IMR-90 (cell line): ENCODE measurements at regions not wholly inside any gene's neighbourhood (a gene's known extent, or its start where the extent isn't known, plus 50 kb on each side); places are given as distances from the start of the nearest gene placed in this dataset.

Source experiments
- ATAC-seq: fragments of 200-7000 bp; cut with Tn5 transposase; 2 replicates; pipeline ENCODE4 v1.9.1; 2020; ENCODE audit warnings: low read depth, mild to moderate bottlenecking, moderate library complexity
- BruUV-seq: library from RNA; stranded (reverse); fragments of 400-500 nt; replicated peaks from 2 replicates; lab custom pipeline; 2021; lab: Mats Ljungman, UMichigan
- CTCF ChIA-PET: fragments of 300-600 bp; formaldehyde crosslinking; extraction: SDS; loops from one replicate; lab custom pipeline; 2021; ENCODE audit warnings: antibody characterized with exemption; lab: Yijun Ruan, JAX
- POLR2A ChIA-PET: fragments of 300-600 bp; sonication (Branson Sonifier 250); formaldehyde crosslinking; loops from one replicate; lab custom pipeline; 2022; ENCODE audit warnings: antibody characterized with exemption; ENCODE audit not compliant: unreplicated experiment; lab: Charles Lee
- DNase-seq: peaks from one replicate; pipeline ENCODE4 v3.0.0; 2013
- H2AFZ ChIP-seq: replicated peaks from 2 replicates; pipeline ENCODE3; 2013; ENCODE audit warnings: low read length, mild to moderate bottlenecking; ENCODE audit not compliant: poor library complexity
- H2AK5ac ChIP-seq: 2 replicates; pipeline ENCODE4 v1.6.1; 2013; ENCODE audit warnings: low read depth, low read length, inconsistent platforms
- H2AK9ac ChIP-seq: replicated peaks from 2 replicates; pipeline ENCODE3; 2013; ENCODE audit warnings: mild to moderate bottlenecking, low read depth, low read length, moderate library complexity; ENCODE audit not compliant: poor library complexity
- H2BK120ac ChIP-seq: 2 replicates; pipeline ENCODE4 v1.6.1; 2013; ENCODE audit warnings: low read depth, low read length, inconsistent platforms
- H2BK15ac ChIP-seq: 3 replicates; pipeline ENCODE4 v1.6.1; 2013; ENCODE audit warnings: low read depth, low read length, inconsistent platforms
- H2BK20ac ChIP-seq: 2 replicates; pipeline ENCODE4 v1.6.1; 2013; ENCODE audit warnings: low read depth, mild to moderate bottlenecking, inconsistent platforms, low read length, moderate library complexity
- H2BK5ac ChIP-seq: 2 replicates; pipeline ENCODE4 v1.6.1; 2013; ENCODE audit warnings: mild to moderate bottlenecking, low read depth, low read length, inconsistent platforms; ENCODE audit not compliant: poor library complexity, severe bottlenecking
- H3K14ac ChIP-seq: replicated peaks from 2 replicates; pipeline ENCODE4 v1.6.1; 2013; ENCODE audit warnings: low read depth, low read length, inconsistent platforms
- H3K18ac ChIP-seq: 2 replicates; pipeline ENCODE4 v1.6.1; 2013; ENCODE audit warnings: low read depth, low read length, control low read depth
- H3K23ac ChIP-seq: 2 replicates; pipeline ENCODE4 v1.6.1; 2013; ENCODE audit warnings: low read depth, low read length, inconsistent platforms
- H3K27ac ChIP-seq: 2 replicates; pipeline ENCODE4 v1.5.1; 2013; ENCODE audit warnings: mild to moderate bottlenecking, control low read depth, low read length; ENCODE audit not compliant: insufficient read depth
- H3K27me3 ChIP-seq: 2 replicates; pipeline ENCODE4 v1.6.1; 2013; ENCODE audit warnings: low read length; ENCODE audit not compliant: control insufficient read depth, insufficient read depth
- H3K36me3 ChIP-seq: 2 replicates; pipeline ENCODE4 v1.6.1; 2013; ENCODE audit warnings: low read length, mixed read lengths; ENCODE audit not compliant: control insufficient read depth, insufficient read depth
- H3K4ac ChIP-seq: 2 replicates; pipeline ENCODE4 v1.6.1; 2013; ENCODE audit warnings: low read depth, low read length, inconsistent platforms
- H3K4me1 ChIP-seq: 2 replicates; pipeline ENCODE4 v1.6.1; 2013; ENCODE audit warnings: low read length, mixed read lengths; ENCODE audit not compliant: control insufficient read depth, insufficient read depth
- H3K4me2 ChIP-seq: 2 replicates; pipeline ENCODE4 v1.6.1; 2013; ENCODE audit warnings: low read depth, mild to moderate bottlenecking, control low read depth, low read length, moderate library complexity
- H3K4me3 ChIP-seq: 2 replicates; pipeline ENCODE4 v1.5.1; 2013; ENCODE audit warnings: low read depth, mild to moderate bottlenecking, control low read depth, low read length, moderate library complexity; ENCODE audit not compliant: insufficient read depth
- H3K56ac ChIP-seq: 2 replicates; pipeline ENCODE4 v1.6.1; 2013; ENCODE audit warnings: low read length, inconsistent platforms; ENCODE audit not compliant: insufficient read depth; ENCODE audit errors: extremely low read depth
- H3K79me1 ChIP-seq, 2 experiments: 2 replicates each; pipeline ENCODE4 v1.6.1; 2013; ENCODE audit warnings: low read length in 2 of 2, inconsistent platforms in 1 of 2, low read depth in 1 of 2
- H3K9ac ChIP-seq: 2 replicates; pipeline ENCODE4 v1.6.1; 2013; ENCODE audit warnings: low read depth, low read length, control low read depth
- H3K9me1 ChIP-seq: 2 replicates; pipeline ENCODE4 v1.6.1; 2013; ENCODE audit warnings: low read length, inconsistent platforms; ENCODE audit not compliant: insufficient read depth
- H3K9me3 ChIP-seq: 2 replicates; pipeline ENCODE4 v1.6.1; 2013; ENCODE audit warnings: low read length; ENCODE audit not compliant: control insufficient read depth, insufficient read depth
- H4K20me1 ChIP-seq: 2 replicates; pipeline ENCODE4 v1.6.1; 2013; ENCODE audit warnings: low read length, inconsistent platforms; ENCODE audit not compliant: insufficient read depth
- H4K5ac ChIP-seq: 2 replicates; pipeline ENCODE4 v1.6.1; 2013; ENCODE audit warnings: mild to moderate bottlenecking, low read depth, low read length, control low read depth
- H4K8ac ChIP-seq, 2 experiments: 2 replicates each; pipeline ENCODE4 v1.6.1; 2013; ENCODE audit warnings: low read depth in 2 of 2, low read length in 2 of 2, control low read depth in 1 of 2, inconsistent platforms in 1 of 2
- H4K91ac ChIP-seq: 2 replicates; pipeline ENCODE4 v1.6.1; 2013; ENCODE audit warnings: low read depth, low read length, inconsistent platforms; ENCODE audit not compliant: insufficient read depth
- BHLHE40 ChIP-seq: fragments of 150-350 bp; IDR thresholded peaks from 2 replicates; pipeline ENCODE4 v1.6.1; 2016; ENCODE audit warnings: mild to moderate bottlenecking, low read depth, low read length
- CEBPB ChIP-seq: IDR thresholded peaks from 2 replicates; pipeline ENCODE4 v1.6.1; 2012; ENCODE audit warnings: low read depth, low read length, improper control_type of control experiment
- CHD1 ChIP-seq: IDR thresholded peaks from 2 replicates; pipeline ENCODE4 v1.6.1; 2012; ENCODE audit warnings: low read depth, low read length, improper control_type of control experiment
- CTCF ChIP-seq: conservative IDR thresholded peaks from 2 replicates; pipeline ENCODE4 v1.5.1; 2012; ENCODE audit warnings: mild to moderate bottlenecking, low read depth, low read length, improper control_type of control experiment
- FOS ChIP-seq: fragments of 150-350 bp; IDR thresholded peaks from 2 replicates; pipeline ENCODE4 v1.6.1; 2016; ENCODE audit warnings: low read depth, low read length
- MXI1 ChIP-seq: IDR thresholded peaks from 2 replicates; pipeline ENCODE4 v1.6.1; 2012; ENCODE audit warnings: low read depth, mild to moderate bottlenecking, low read length, moderate library complexity, borderline replicate concordance
- NFE2L2 ChIP-seq: fragments of 150-350 bp; IDR thresholded peaks from 2 replicates; pipeline ENCODE4 v1.6.1; 2016; ENCODE audit warnings: low read depth, mild to moderate bottlenecking, low read length
- POLR2A ChIP-seq: IDR thresholded peaks from 2 replicates; pipeline ENCODE4 v1.6.1; 2012; ENCODE audit warnings: mild to moderate bottlenecking, low read depth, low read length
- RCOR1 ChIP-seq: IDR thresholded peaks from 2 replicates; pipeline ENCODE4 v1.6.1; 2012; ENCODE audit warnings: mild to moderate bottlenecking, low read length, improper control_type of control experiment; ENCODE audit not compliant: insufficient replicate concordance
- SMC3 ChIP-seq: fragments of 150-350 bp; IDR thresholded peaks from 2 replicates; pipeline ENCODE4 v1.6.1; 2016; ENCODE audit warnings: low read depth, mild to moderate bottlenecking, antibody characterized with exemption, low read length, moderate library complexity
- USF2 ChIP-seq: fragments of 150-350 bp; IDR thresholded peaks from 2 replicates; pipeline ENCODE4 v1.6.1; 2017; ENCODE audit warnings: mild to moderate bottlenecking, antibody characterized with exemption, low read length, low read depth
- WGBS, 2 experiments: methylation state at CpG; one replicate each; pipeline versions ENCODE4 v1.1.5 to v1.1.7; 2013; ENCODE audit warnings: missing lambda C conversion rate in 2 of 2; ENCODE audit not compliant: insufficient read length in 1 of 2; ENCODE audit errors: extremely low coverage in 2 of 2; 5-methylcytosine and 5-hydroxymethylcytosine counted together
- dilution Hi-C: fragments of 300-500 bp; cut with HindIII; formaldehyde crosslinking; loops from one replicate; pipeline ENCODE4 v1.14.3; 2018; ENCODE audit warnings: low sequenced_read_pairs; ENCODE audit not compliant: unreplicated experiment
- in situ Hi-C: fragments of 300-500 bp; cut with MboI; formaldehyde crosslinking; loops from 3 replicates; pipeline ENCODE4 v1.14.3; 2019; ENCODE audit warnings: low sequenced_read_pairs, inconsistent platforms, mixed read lengths
- intact Hi-C: fragments of 100-400 bp; cut with micrococcal nuclease; formaldehyde crosslinking; loops from 2 replicates; pipeline ENCODE4 v1.10.0; 2022

- Histone ChIP-seq H2AK9ac (no peak overlapping the region), H3K56ac (no peak overlapping the region), H3K18ac (no peak overlapping the region), H3K4ac (no peak overlapping the region), H3K23ac (no peak overlapping the region), H4K91ac (no peak overlapping the region), H3K27me3 (no peaks in the 10 kb centered on the region), H2AFZ (no peak overlapping the region), H3K4me3 (no peak overlapping the region), H4K20me1 (no peaks in the 10 kb centered on the region), H2BK15ac (no peak overlapping the region), H2BK20ac (no peak overlapping the region), H4K8ac (no peak overlapping the region), H3K9ac (no peak overlapping the region), H3K36me3 (no peaks in the 10 kb centered on the region), H2BK5ac (no peak overlapping the region), H3K14ac (no peak overlapping the region), H3K9me1 (no peaks in the 10 kb centered on the region), H3K27ac (no peak overlapping the region), H2BK120ac (no peak overlapping the region), H2AK5ac (no peak overlapping the region), H3K9me3 (peaks cover 7% of the 10 kb centered on the region), H3K4me2 (no peak overlapping the region), H3K79me1 (no peaks in the 10 kb centered on the region), H4K5ac (no peak overlapping the region), H3K4me1 (no peaks in the 10 kb centered on the region)
- no TSS peak for BruUV-seq
- no peak for ATAC-seq
- TF ChIP-seq CEBPB (no peak), USF2 (no peak), RCOR1 (no peak), FOS (no peak), CHD1 (no peak), SMC3 (no peak), BHLHE40 (no peak), MXI1 (no peak), POLR2A (no peak), CTCF (no peak), NFE2L2 (no peak)
- dilution Hi-C loops (no loop called here), intact Hi-C loops (no loop called here), in situ Hi-C loops (no loop called here)
- WGBS, 2 experiments: 29% methylated on average over 3 of the region's 6 CpGs; no CpG with 5 or more reads in 1 of the 2 experiments
- CTCF ChIA-PET: no interaction called here
- DNase-seq: no peak
- POLR2A ChIA-PET: no interaction called here
Measured at GRCh38 chr12:103028881-103029639, 71.6 kb downstream of the ASCL1 start.
